ENCODE measurements at regions not wholly inside any gene's neighbourhood (a gene's known extent, or its start where the extent isn't known, plus 50 kb on each side); places are given as distances from the start of the nearest gene placed in this dataset.
A peak's percentile ranks its signal among the peaks of the same experiment; 100 is the strongest.
"Not testable (repeated sequence)": the region's sequence is repeated elsewhere in the genome, so short reads cannot be mapped to it uniquely, and the experiment has no call there.

DNA sequence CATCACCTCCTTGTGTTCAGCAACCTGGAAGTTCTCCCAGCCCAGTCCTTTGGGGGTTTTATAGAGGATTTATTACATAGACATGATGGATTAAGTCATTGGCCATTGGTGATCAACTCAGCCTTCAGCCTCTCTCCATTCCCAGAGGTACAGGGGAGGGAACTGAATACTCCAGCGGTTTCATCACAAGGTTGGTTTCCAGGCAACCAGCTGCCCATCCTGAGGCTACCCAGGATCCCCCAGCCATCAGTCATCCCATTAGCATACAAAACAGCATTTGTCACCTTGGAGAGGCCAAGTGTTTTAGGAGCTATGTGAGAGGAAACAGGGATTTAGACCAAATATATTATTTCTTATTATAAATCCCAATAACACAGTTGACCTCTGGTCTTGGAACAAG lies 584.8 kb upstream of the NRP1 start:
- no peak for TF ChIP-seq CTCF (IDR thresholded peaks at IDR 0.05; ENCODE audit: insufficient read depth, low read length)
- DNase-seq (ENCODE audit: low read depth) = no peak
- H3K4me3 ChIP-seq (ENCODE audit: low read depth, low read length) = no peak overlapping the region

DNA sequence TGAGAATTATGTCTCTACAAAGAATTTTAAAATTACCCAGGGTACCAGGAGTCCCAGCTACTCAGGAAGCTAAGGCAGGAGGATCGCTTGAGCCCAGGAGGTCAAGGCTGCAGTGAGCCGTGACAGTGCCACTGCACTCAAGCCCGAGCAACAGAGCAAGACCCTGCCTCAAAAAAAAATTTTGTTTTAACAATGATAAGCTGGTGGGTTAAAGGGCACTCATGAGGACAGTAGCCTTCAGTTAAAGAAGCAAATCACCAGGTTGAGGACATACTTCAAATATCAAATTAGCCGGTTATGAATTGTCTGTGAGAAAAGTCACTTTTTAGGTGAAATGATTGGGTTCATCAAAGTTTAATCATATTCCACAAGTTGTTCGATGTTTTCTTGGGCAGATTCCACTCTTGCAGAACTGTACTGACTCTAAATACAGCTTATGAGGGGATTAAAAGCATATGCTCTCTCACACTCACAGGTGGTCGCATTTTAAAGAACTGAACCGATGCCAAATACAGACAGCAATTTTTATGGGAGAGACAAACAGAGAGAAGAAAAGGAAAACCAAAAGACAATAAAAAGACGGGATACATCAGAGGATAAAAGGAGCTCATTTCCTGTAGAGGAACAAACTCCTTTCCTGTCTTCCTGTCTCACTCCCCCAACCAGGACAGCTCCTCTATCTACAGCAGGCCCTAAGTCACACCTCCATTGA lies 582.8 kb upstream of the NRP1 start:
- no peak for DNase-seq (ENCODE audit: low read depth)
- no peak for TF ChIP-seq CTCF (IDR thresholded peaks at IDR 0.05; ENCODE audit: insufficient read depth, low read length)
- no peak overlapping the region for H3K4me3 ChIP-seq (ENCODE audit: low read depth, low read length)

GRCh38 chr10:33914746-33915145 lies 580.3 kb upstream of the NRP1 start:
- no peak for DNase-seq (ENCODE audit: low read depth)
- no peak for TF ChIP-seq CTCF (IDR thresholded peaks at IDR 0.05; ENCODE audit: insufficient read depth, low read length)
- H3K4me3 ChIP-seq (ENCODE audit: low read depth, low read length) = no peak overlapping the region

- DNase-seq (ENCODE audit: low read depth) = no peak
- TF ChIP-seq CTCF (IDR thresholded peaks at IDR 0.05; ENCODE audit: insufficient read depth, low read length) = no peak
Observed at GRCh38 chr10:33913194-33913593, 578.7 kb upstream of the NRP1 start.

GRCh38 chr10:33909476-33909875 lies 575.0 kb upstream of the NRP1 start:
- DNase-seq (ENCODE audit: low read depth); H3K4me3 ChIP-seq (ENCODE audit: low read depth, low read length): not testable (repeated sequence)

More at GRCh38 chr10:33913194-33913593, 578.7 kb upstream of the NRP1 start:
- H3K4me3 ChIP-seq (ENCODE audit: low read depth, low read length) = no peak overlapping the region

DNA sequence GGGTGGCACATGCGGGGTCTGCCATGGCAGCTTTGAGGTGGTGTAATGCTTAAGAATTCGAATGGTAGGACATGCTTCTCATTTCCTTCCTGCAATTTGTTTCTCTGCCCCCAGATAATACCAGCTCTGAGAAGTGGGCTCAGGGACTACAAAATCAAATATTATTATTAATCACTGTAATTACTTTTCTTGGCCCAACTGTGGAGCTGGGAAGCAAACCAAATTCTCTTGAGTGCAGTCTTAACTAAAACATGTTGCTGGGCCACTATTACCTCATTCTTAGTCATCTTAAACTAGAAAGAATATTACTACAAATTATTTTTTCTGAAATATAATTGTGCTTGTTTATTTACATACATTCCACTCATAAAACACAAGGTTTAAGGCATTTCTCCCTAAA lies 566.7 kb upstream of the NRP1 start:
- DNase-seq (ENCODE audit: low read depth) = peak; percentile 91
- TF ChIP-seq CTCF (IDR thresholded peaks at IDR 0.05; ENCODE audit: insufficient read depth, low read length) = no peak
- H3K4me3 ChIP-seq (ENCODE audit: low read depth, low read length) = no peak overlapping the region

GRCh38 chr10:33900596-33900995 lies 566.1 kb upstream of the NRP1 start:
- no peak for TF ChIP-seq CTCF (IDR thresholded peaks at IDR 0.05; ENCODE audit: insufficient read depth, low read length)
- H3K4me3 ChIP-seq (ENCODE audit: low read depth, low read length) = no peak overlapping the region
- peak; percentile 80 for DNase-seq (ENCODE audit: low read depth)
